Suprapubic skin (tissue), 3 donors: ENCODE measurements at regions not wholly inside any gene's neighbourhood (a gene's known extent, or its start where the extent isn't known, plus 50 kb on each side); places are given as distances from the start of the nearest gene placed in this dataset.

ENCODE experiments used
- POLR2A ChIP-seq, 2 donors: fragments of 450-650 bp; IDR thresholded peaks; one replicate each; pipeline ENCODE4 v1.6.1; 2017; ENCODE audit warnings: antibody characterized with exemption in 2 of 2, mild to moderate bottlenecking in 2 of 2, moderate library complexity in 2 of 2
- TF ChIP-seq, protein P1 (sequence below), 2 donors: fragments of 200-600 bp in 1 of 2; fragments of 450-650 bp in 1 of 2; sonication (generic) in 1 of 2; IDR thresholded peaks; one replicate each; pipeline ENCODE4 v1.5.1; 2016 to 2019; ENCODE audit warnings: antibody characterized with exemption in 2 of 2, mild to moderate bottlenecking in 1 of 2, moderate library complexity in 1 of 2

DNA sequence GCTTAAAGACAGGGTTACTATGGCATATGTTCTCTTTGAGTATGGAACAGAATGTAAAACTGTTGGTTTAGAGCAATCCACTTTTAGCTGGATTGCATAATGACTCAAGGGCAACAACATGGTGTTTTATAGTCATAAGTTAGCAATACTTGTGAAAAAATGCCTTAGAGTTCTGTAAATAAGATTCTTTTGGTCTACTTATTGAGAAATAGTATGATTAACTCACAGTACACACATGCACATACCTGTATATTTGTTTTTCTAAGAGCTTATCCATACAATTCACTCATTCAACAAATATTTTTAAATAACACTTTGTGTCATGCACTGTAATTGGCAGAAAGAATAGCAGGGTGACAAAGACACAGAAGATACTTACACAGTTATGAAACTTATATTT lies 1415.5 kb downstream of the PCDH7 start:
- TF ChIP-seq, protein P1, sequence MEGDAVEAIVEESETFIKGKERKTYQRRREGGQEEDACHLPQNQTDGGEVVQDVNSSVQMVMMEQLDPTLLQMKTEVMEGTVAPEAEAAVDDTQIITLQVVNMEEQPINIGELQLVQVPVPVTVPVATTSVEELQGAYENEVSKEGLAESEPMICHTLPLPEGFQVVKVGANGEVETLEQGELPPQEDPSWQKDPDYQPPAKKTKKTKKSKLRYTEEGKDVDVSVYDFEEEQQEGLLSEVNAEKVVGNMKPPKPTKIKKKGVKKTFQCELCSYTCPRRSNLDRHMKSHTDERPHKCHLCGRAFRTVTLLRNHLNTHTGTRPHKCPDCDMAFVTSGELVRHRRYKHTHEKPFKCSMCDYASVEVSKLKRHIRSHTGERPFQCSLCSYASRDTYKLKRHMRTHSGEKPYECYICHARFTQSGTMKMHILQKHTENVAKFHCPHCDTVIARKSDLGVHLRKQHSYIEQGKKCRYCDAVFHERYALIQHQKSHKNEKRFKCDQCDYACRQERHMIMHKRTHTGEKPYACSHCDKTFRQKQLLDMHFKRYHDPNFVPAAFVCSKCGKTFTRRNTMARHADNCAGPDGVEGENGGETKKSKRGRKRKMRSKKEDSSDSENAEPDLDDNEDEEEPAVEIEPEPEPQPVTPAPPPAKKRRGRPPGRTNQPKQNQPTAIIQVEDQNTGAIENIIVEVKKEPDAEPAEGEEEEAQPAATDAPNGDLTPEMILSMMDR (IDR thresholded peaks at IDR 0.05) = no peak
- no peak for TF ChIP-seq POLR2A (IDR thresholded peaks at IDR 0.05)
